Mucosa of stomach (tissue), 1 donor: ENCODE measurements at regions not wholly inside any gene's neighbourhood (a gene's known extent, or its start where the extent isn't known, plus 50 kb on each side); places are given as distances from the start of the nearest gene placed in this dataset.

Source experiments
- H3K27me3 ChIP-seq: one replicate; pipeline ENCODE4 v1.7.0; 2013; ENCODE audit warnings: mild to moderate bottlenecking, low read length; ENCODE audit not compliant: control insufficient read depth, insufficient read depth
- H3K36me3 ChIP-seq: one replicate; pipeline ENCODE4 v1.7.0; 2013; ENCODE audit warnings: low read length; ENCODE audit not compliant: control insufficient read depth, insufficient read depth
- H3K4me1 ChIP-seq: one replicate; pipeline ENCODE4 v1.7.0; 2013; ENCODE audit warnings: mild to moderate bottlenecking, low read length; ENCODE audit not compliant: control insufficient read depth, insufficient read depth
- H3K4me3 ChIP-seq: one replicate; pipeline ENCODE4 v1.7.0; 2013; ENCODE audit warnings: low read length
- H3K9ac ChIP-seq: one replicate; pipeline ENCODE4 v1.7.0; 2013; ENCODE audit warnings: mild to moderate bottlenecking, low read length, moderate library complexity
- H3K9me3 ChIP-seq: one replicate; pipeline ENCODE4 v1.7.0; 2013; ENCODE audit warnings: mild to moderate bottlenecking, low read length, moderate library complexity; ENCODE audit not compliant: control insufficient read depth
- donor health status: Pancreatic carcinoma.

GRCh38 chr17:56699186-56699894 lies 105.8 kb downstream of the NOG start:
- Histone ChIP-seq H3K4me3 (no peak overlapping the region), H3K4me1 (peaks cover 5% of the 10 kb centered on the region), H3K36me3 (no peaks in the 10 kb centered on the region), H3K27me3 (no peaks in the 10 kb centered on the region), H3K9ac (no peak overlapping the region), H3K9me3 (no peaks in the 10 kb centered on the region)

DNA sequence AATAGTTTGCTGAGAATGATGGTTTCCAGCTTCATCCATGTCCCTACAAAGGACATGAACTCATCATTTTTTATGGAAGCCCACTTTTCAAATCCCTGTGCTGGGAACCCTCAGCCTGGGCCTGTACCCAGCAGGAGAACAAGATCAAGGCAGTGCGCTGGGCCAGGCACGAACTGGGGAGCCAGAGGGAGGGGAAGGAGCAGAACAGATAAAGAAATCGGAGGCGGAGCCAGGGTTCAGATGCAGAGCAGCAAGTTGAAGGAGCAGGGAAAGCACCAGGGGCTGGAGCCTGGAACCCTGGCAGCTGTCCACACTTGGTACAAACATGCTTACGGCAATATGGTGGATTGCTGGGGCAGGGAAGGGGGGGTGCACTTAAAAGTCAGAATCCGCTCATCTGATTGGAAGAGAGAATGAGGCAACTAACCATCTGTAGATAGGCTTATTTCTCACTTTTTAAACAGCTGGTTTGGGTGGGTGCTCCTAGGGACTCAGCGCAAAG lies 107.5 kb downstream of the NOG start:
- H3K9ac ChIP-seq = no peak overlapping the region
- H3K9me3 ChIP-seq = no peaks in the 10 kb centered on the region
- H3K4me1 ChIP-seq = peaks cover 5% of the 10 kb centered on the region
- H3K4me3 ChIP-seq = no peak overlapping the region
- H3K27me3 ChIP-seq = no peaks in the 10 kb centered on the region
- no peaks in the 10 kb centered on the region for H3K36me3 ChIP-seq

- Histone ChIP-seq H3K9me3 (no peaks in the 10 kb centered on the region), H3K9ac (no peak overlapping the region), H3K4me3 (no peak overlapping the region), H3K4me1 (no peaks in the 10 kb centered on the region), H3K36me3 (no peaks in the 10 kb centered on the region), H3K27me3 (no peaks in the 10 kb centered on the region)
These were observed 114.1 kb downstream of the NOG start for GRCh38 chr17:56707312-56708219.

GRCh38 chr17:56708220-56708558 lies 114.7 kb downstream of the NOG start:
- Histone ChIP-seq H3K4me3 (no peak overlapping the region), H3K9me3 (no peaks in the 10 kb centered on the region), H3K4me1 (no peaks in the 10 kb centered on the region), H3K27me3 (no peaks in the 10 kb centered on the region), H3K9ac (no peak overlapping the region), H3K36me3 (no peaks in the 10 kb centered on the region)

- H3K4me3 ChIP-seq = no peak overlapping the region
- H3K4me1 ChIP-seq = no peaks in the 10 kb centered on the region
- no peak overlapping the region for H3K9ac ChIP-seq
- H3K9me3 ChIP-seq = no peaks in the 10 kb centered on the region
- H3K27me3 ChIP-seq = no peaks in the 10 kb centered on the region
- H3K36me3 ChIP-seq = no peaks in the 10 kb centered on the region
These were observed 115.3 kb downstream of the NOG start for GRCh38 chr17:56708670-56709410.

- no peak overlapping the region for H3K4me3 ChIP-seq
- no peaks in the 10 kb centered on the region for H3K36me3 ChIP-seq
- no peak overlapping the region for H3K9ac ChIP-seq
- peaks cover 4% of the 10 kb centered on the region for H3K27me3 ChIP-seq
- H3K4me1 ChIP-seq = no peaks in the 10 kb centered on the region
- no peaks in the 10 kb centered on the region for H3K9me3 ChIP-seq
These were observed 117.5 kb downstream of the NOG start for GRCh38 chr17:56710986-56711385.

- Histone ChIP-seq H3K4me3 (no peak overlapping the region), H3K36me3 (no peaks in the 10 kb centered on the region), H3K27me3 (peaks cover 7% of the 10 kb centered on the region), H3K4me1 (no peaks in the 10 kb centered on the region), H3K9ac (no peak overlapping the region), H3K9me3 (no peaks in the 10 kb centered on the region)
These were observed 117.9 kb downstream of the C17orf67 start for GRCh38 chr17:56715613-56716357.

- no peak overlapping the region for H3K4me3 ChIP-seq
- H3K9me3 ChIP-seq = no peaks in the 10 kb centered on the region
- H3K36me3 ChIP-seq = no peaks in the 10 kb centered on the region
- peaks cover 7% of the 10 kb centered on the region for H3K27me3 ChIP-seq
- no peak overlapping the region for H3K9ac ChIP-seq
- no peaks in the 10 kb centered on the region for H3K4me1 ChIP-seq
These were observed 116.2 kb downstream of the C17orf67 start for GRCh38 chr17:56717471-56717870.

DNA sequence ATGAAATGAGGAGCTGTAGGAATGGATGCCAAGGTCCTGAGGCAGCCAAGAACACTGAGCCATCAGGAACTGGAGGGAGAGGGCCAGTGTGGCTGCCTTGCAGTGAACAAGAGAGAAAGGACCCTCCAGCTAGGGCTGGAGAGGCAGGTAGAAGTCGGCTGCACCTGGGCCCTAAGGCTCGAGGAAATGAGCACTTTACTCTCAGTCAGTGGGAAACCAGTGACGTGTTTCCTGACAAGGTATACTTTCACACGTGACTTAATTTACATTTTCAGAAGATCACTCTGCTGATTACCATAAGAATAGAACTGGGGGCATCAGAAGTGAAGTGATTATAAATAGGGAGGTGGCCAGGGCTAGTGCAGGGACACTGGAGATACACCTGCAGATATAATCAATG lies 115.2 kb downstream of the C17orf67 start:
- Histone ChIP-seq H3K9me3 (no peaks in the 10 kb centered on the region), H3K9ac (no peak overlapping the region), H3K36me3 (no peaks in the 10 kb centered on the region), H3K4me3 (no peak overlapping the region), H3K27me3 (peaks cover 7% of the 10 kb centered on the region), H3K4me1 (no peaks in the 10 kb centered on the region)

- Histone ChIP-seq H3K9me3 (no peaks in the 10 kb centered on the region), H3K36me3 (no peaks in the 10 kb centered on the region), H3K27me3 (no peaks in the 10 kb centered on the region), H3K9ac (no peak overlapping the region), H3K4me1 (no peaks in the 10 kb centered on the region), H3K4me3 (no peak overlapping the region)
These were observed 110.3 kb downstream of the C17orf67 start for GRCh38 chr17:56723421-56723820.

GRCh38 chr17:56724664-56725063 lies 109.1 kb downstream of the C17orf67 start:
- Histone ChIP-seq H3K9me3 (no peaks in the 10 kb centered on the region), H3K4me1 (no peaks in the 10 kb centered on the region), H3K4me3 (no peak overlapping the region), H3K36me3 (no peaks in the 10 kb centered on the region), H3K27me3 (no peaks in the 10 kb centered on the region), H3K9ac (no peak overlapping the region)
